WI38 (cell line): ENCODE measurements at regions not wholly inside any gene's neighbourhood (a gene's known extent, or its start where the extent isn't known, plus 50 kb on each side); places are given as distances from the start of the nearest gene placed in this dataset.

Source experiments
- H3K4me3 ChIP-seq: 2 replicates; pipeline ENCODE4 v1.5.1; 2011; ENCODE audit warnings: low read depth, mild to moderate bottlenecking, control low read depth, low read length
- TF ChIP-seq, protein P1 (sequence below): IDR thresholded peaks from 2 replicates; pipeline ENCODE4 v1.5.1; 2012; ENCODE audit warnings: low read depth, mild to moderate bottlenecking, control low read depth, low read length

DNA sequence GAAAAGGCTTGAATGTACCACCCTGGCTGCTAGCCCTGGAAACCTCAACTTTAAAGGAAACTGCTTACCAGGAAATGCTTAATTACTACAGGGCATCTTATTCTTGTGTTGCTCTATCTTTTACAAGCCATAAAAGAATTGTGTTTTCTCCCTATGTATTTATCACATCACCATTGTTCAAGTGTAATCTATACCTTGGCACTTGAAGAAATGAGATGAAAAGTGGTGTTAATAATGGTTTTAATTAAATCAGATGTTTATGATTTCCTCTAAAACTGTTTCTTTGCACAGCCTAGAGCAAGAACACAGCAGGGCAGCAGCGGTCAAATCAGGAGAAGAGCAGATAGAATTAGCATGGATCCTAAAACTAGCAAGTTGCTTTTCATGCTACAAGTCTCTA is 131.8 kb upstream of the RGMB start:
- TF ChIP-seq, protein P1, sequence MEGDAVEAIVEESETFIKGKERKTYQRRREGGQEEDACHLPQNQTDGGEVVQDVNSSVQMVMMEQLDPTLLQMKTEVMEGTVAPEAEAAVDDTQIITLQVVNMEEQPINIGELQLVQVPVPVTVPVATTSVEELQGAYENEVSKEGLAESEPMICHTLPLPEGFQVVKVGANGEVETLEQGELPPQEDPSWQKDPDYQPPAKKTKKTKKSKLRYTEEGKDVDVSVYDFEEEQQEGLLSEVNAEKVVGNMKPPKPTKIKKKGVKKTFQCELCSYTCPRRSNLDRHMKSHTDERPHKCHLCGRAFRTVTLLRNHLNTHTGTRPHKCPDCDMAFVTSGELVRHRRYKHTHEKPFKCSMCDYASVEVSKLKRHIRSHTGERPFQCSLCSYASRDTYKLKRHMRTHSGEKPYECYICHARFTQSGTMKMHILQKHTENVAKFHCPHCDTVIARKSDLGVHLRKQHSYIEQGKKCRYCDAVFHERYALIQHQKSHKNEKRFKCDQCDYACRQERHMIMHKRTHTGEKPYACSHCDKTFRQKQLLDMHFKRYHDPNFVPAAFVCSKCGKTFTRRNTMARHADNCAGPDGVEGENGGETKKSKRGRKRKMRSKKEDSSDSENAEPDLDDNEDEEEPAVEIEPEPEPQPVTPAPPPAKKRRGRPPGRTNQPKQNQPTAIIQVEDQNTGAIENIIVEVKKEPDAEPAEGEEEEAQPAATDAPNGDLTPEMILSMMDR: no peak
- no peak overlapping the region for H3K4me3 ChIP-seq

DNA sequence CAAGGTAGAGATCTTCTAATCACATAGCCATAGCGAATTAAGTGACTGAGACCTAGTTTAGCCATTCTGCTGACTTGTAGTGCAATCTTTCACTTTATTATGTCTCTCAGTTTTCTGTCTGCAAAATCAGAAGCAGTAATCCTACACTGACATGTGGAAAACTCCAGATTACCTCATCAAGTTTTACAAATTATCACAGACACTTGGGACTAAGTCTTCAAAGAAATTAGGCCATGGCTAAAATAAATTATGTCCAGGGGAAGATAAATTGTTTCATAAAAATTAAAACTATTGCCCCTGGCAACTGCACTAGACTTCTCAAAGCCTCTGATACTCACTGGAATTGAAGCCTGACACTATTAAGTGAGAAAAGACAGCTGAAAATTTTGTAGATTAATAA is 129.9 kb upstream of the RGMB start:
- TF ChIP-seq, protein P1: no peak
- H3K4me3 ChIP-seq: no peak overlapping the region

DNA sequence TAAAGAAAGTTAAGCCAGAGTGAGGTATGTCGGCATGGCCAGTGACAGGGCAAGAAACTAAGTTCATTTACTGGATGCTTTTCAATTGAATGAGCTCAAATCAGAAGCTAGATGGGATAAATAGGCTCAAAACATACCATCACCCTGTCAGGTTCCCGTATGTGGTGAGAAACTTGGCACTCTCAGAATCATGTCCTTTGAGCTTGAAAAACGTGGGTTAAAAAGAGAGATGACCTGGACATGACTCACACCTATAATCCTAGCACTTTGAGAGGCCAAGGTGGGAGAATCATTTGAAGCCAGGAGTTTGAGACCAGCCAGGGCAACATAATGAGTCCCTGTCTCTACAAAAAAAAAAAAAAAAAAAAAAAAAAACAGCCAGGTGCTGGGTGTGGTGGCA is 121.7 kb upstream of the RGMB start:
- TF ChIP-seq, protein P1: no peak
- no peak overlapping the region for H3K4me3 ChIP-seq

DNA sequence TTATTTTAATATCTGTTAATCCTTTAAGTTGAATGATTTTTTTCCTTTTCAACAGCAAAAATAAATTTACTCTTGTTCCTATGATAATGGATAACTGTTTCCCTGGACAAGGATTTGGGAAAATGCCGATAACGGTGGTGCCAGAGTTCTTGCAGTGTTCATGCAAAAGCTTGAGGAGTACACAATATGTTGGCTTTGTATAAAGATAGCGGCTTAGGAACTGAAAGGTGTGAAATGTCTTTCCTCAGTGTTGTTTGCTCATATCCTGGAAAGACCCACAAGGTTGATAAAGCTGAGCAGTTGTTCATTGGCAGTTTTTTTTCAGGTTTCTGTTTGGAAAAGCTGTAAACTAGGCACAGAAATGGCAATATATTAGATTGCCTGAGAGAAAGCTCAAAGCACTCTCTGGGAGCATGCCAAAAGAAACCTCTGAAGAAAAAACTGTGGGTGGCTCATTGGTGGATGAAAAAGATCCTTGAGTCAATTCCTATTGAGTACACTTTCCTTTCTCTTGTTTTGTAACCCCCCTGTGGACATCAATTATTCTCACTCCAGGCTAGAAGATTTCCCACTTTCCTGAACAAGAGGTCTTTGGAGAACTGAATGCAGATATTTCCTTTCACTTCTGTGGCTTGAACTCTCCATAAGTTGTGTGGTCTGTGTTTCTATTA is 117.2 kb upstream of the RGMB start:
- TF ChIP-seq, protein P1: no peak
- no peak overlapping the region for H3K4me3 ChIP-seq

DNA sequence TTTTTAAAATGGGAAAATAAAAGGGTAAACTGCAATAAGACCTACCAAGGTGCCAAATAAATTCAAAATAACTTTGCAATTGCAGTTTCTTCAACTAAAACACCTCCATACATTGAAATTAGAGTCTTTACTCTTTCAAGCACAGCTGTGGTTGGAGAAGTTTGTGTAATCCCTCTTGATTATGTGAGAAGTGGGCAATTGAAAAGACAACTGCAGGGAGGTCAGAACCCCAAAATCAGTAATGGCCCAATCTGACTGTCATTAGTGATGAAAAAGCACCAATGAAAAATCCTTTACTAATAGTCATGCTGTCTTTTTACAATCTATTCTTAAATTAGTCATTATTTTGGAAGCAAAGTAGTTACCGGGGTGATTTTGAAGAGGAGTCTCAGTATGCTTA is 116.7 kb upstream of the RGMB start:
- H3K4me3 ChIP-seq: no peak overlapping the region
- TF ChIP-seq, protein P1: no peak

DNA sequence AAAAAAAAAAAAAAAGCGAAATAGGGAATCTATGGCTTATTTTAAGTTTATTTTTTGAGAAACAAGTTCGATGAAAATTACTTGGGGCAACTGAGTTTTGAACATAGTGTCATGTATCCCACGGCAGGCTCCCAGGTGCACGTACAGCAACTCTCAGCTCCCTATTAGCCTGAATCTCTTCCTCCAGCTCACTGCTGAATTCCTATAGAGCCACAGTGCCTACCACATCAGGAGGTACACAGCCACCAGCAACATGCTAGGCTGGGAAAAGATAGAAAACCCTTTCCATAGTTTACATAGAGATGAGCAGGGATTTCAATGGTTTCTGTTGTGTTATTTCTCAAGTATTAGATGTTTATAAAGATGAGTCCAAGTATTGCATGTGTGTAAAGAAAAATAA is 115.9 kb upstream of the RGMB start:
- H3K4me3 ChIP-seq: no peak overlapping the region
- TF ChIP-seq, protein P1: no peak

DNA sequence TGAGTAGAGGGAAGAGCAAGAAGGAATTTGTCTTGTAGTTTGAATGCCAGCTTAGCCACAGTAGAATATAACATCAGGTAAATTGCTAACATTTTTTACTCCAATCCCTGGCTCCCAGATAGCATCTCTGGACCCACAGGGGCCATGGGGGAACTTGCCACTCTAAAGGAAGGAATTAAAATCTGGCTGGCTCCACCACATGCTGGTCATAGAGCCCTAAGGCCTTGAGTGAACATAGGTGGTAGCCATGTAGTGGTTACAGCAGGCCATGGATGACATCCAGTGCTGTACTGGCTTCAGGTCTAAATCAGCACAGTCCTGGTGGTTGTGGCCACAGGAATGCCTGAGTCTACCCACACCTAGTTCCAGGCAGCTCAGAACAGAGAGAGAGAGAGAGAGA is 109.9 kb upstream of the RGMB start:
- TF ChIP-seq, protein P1: no peak
- H3K4me3 ChIP-seq: no peak overlapping the region
